NB4 (cell line): ENCODE measurements at regions not wholly inside any gene's neighbourhood (a gene's known extent, or its start where the extent isn't known, plus 50 kb on each side); places are given as distances from the start of the nearest gene placed in this dataset.

Experiments used
- MYC ChIP-seq: IDR thresholded peaks from 2 replicates; pipeline ENCODE4 v1.6.1; 2011; ENCODE audit warnings: low read depth, low read length
- POLR2A ChIP-seq: IDR thresholded peaks from 2 replicates; pipeline ENCODE4 v1.6.1; 2011; ENCODE audit warnings: mild to moderate bottlenecking; ENCODE audit not compliant: insufficient read length; ENCODE audit errors: extremely low read depth
- TF ChIP-seq, protein P1 (sequence below): IDR thresholded peaks from one replicate; pipeline ENCODE4 v1.5.1; 2012; ENCODE audit warnings: low read depth, low read length

DNA sequence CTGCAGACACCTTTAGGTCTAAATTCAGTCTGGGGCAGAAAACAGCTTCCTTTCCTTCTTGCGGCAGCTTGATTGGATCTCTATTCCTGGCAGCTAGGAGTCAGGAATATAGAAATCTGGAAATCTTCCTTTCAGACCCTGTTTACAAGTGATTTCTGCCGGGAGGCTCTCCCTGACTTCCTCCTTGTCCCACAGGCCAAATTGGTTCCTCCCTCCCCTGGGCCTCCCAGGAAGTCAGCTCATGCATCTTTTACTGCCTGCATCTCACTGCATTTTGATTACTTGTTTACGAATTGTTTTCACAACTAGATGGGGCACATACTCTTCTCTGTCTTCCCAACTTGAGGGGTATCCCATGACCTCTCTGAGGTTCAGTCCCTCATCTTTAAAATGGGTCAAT lies 206.3 kb downstream of the MAF start:
- TF ChIP-seq MYC (no peak), POLR2A (no peak)
- TF ChIP-seq, protein P1, sequence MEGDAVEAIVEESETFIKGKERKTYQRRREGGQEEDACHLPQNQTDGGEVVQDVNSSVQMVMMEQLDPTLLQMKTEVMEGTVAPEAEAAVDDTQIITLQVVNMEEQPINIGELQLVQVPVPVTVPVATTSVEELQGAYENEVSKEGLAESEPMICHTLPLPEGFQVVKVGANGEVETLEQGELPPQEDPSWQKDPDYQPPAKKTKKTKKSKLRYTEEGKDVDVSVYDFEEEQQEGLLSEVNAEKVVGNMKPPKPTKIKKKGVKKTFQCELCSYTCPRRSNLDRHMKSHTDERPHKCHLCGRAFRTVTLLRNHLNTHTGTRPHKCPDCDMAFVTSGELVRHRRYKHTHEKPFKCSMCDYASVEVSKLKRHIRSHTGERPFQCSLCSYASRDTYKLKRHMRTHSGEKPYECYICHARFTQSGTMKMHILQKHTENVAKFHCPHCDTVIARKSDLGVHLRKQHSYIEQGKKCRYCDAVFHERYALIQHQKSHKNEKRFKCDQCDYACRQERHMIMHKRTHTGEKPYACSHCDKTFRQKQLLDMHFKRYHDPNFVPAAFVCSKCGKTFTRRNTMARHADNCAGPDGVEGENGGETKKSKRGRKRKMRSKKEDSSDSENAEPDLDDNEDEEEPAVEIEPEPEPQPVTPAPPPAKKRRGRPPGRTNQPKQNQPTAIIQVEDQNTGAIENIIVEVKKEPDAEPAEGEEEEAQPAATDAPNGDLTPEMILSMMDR = no peak
